ENCODE measurements at regions not wholly inside any gene's neighbourhood (a gene's known extent, or its start where the extent isn't known, plus 50 kb on each side); places are given as distances from the start of the nearest gene placed in this dataset.

GRCh38 chr1:30637183-30637980, 86.0 kb downstream of the MATN1 start:
- DNase-seq, result no peak

- DNase-seq, result no peak
Measured at GRCh38 chr1:30636621-30637020, 86.8 kb downstream of the MATN1 start.

GRCh38 chr1:30635391-30635975, 87.9 kb downstream of the MATN1 start:
- no peak for DNase-seq

GRCh38 chr1:30634507-30634906, 88.9 kb downstream of the MATN1 start:
- no peak for DNase-seq

- DNase-seq, result no peak
Measured at GRCh38 chr1:30633294-30633693, 90.1 kb downstream of the MATN1 start.

GRCh38 chr1:30632481-30632880, 90.9 kb downstream of the MATN1 start:
- DNase-seq, result no peak

- no peak for DNase-seq
Measured at GRCh38 chr1:30631700-30632099, 91.7 kb downstream of the MATN1 start.

GRCh38 chr1:30629501-30629900, 93.9 kb downstream of the MATN1 start:
- DNase-seq, result no peak

GRCh38 chr1:30627994-30628393, 95.4 kb downstream of the MATN1 start:
- DNase-seq, result no peak

- DNase-seq, result no peak
Measured at GRCh38 chr1:30627206-30627605, 96.2 kb downstream of the MATN1 start.

GRCh38 chr1:30623431-30623830, 100.0 kb downstream of the MATN1 start:
- DNase-seq, result no peak

- DNase-seq, result no peak
Measured at GRCh38 chr1:30619619-30620018, 103.8 kb downstream of the MATN1 start.

- DNase-seq, result peak; percentile 49
Measured at GRCh38 chr1:30618335-30618747, 105.0 kb downstream of the MATN1 start.

GRCh38 chr1:30616759-30617158, 106.6 kb downstream of the MATN1 start:
- DNase-seq, result peak; percentile 23

- DNase-seq, result no peak
Measured at GRCh38 chr1:30615816-30616590, 107.4 kb downstream of the MATN1 start.

GRCh38 chr1:30615076-30615795, 108.1 kb downstream of the MATN1 start:
- DNase-seq, result peak; percentile 10

GRCh38 chr1:30613188-30613587, 110.2 kb downstream of the MATN1 start:
- DNase-seq, result no peak

GRCh38 chr1:30612536-30613065, 110.8 kb downstream of the MATN1 start:
- no peak for DNase-seq

- no peak for DNase-seq
Measured at GRCh38 chr1:30611741-30612309, 111.6 kb downstream of the MATN1 start.

- DNase-seq, result no peak
Measured at GRCh38 chr1:30610917-30611316, 112.5 kb downstream of the MATN1 start.

GRCh38 chr1:30609999-30610345, 113.4 kb downstream of the MATN1 start:
- no peak for DNase-seq

GRCh38 chr1:30609336-30609998, 113.9 kb downstream of the MATN1 start:
- no peak for DNase-seq

Data from activated CD8-positive, alpha-beta memory T cell treated with anti-CD3 and anti-CD28 coated beads, Interleukin-2, amount 50 U/mL, for 48 hours (primary cell).